HEK293 (cell line): ENCODE measurements at regions not wholly inside any gene's neighbourhood (a gene's known extent, or its start where the extent isn't known, plus 50 kb on each side); places are given as distances from the start of the nearest gene placed in this dataset.

Experiments used
- CTCF ChIP-seq: fragments of 450-650 bp; formaldehyde crosslinking; IDR thresholded peaks from 2 replicates; pipeline ENCODE4 v1.5.1; 2016; ENCODE audit warnings: missing biosample characterization, missing genetic modification characterization
- KLF16 ChIP-seq: fragments of 450-650 bp; formaldehyde crosslinking; IDR thresholded peaks from 2 replicates; pipeline ENCODE4 v1.5.1; 2017; ENCODE audit warnings: missing biosample characterization, missing genetic modification characterization
- OVOL3 ChIP-seq: fragments of 450-650 bp; formaldehyde crosslinking; IDR thresholded peaks from 2 replicates; pipeline ENCODE4 v1.5.1; 2016; ENCODE audit warnings: missing biosample characterization, missing genetic modification characterization
- REST ChIP-seq: fragments of 450-650 bp; formaldehyde crosslinking; IDR thresholded peaks from 2 replicates; pipeline ENCODE4 v1.5.1; 2016; ENCODE audit warnings: missing biosample characterization, missing genetic modification characterization
- ZFP69B ChIP-seq: fragments of 450-650 bp; formaldehyde crosslinking; IDR thresholded peaks from 2 replicates; pipeline ENCODE4 v1.5.1; 2016; ENCODE audit warnings: missing biosample characterization, missing genetic modification characterization
- ZNF18 ChIP-seq: fragments of 450-650 bp; formaldehyde crosslinking; IDR thresholded peaks from 2 replicates; pipeline ENCODE4 v1.5.1; 2016; ENCODE audit warnings: missing biosample characterization, missing genetic modification characterization
- ZNF221 ChIP-seq: fragments of 450-650 bp; formaldehyde crosslinking; IDR thresholded peaks from 2 replicates; pipeline ENCODE4 v1.5.1; 2017; ENCODE audit warnings: missing biosample characterization, missing genetic modification characterization, borderline replicate concordance
- ZNF280D ChIP-seq: fragments of 450-650 bp; formaldehyde crosslinking; IDR thresholded peaks from 2 replicates; pipeline ENCODE4 v1.5.1; 2016; ENCODE audit warnings: missing biosample characterization, missing genetic modification characterization
- ZNF626 ChIP-seq: fragments of 450-650 bp; sonication (Bioruptor Pico); formaldehyde crosslinking; IDR thresholded peaks from 2 replicates; pipeline ENCODE4 v1.5.1; 2018; ENCODE audit warnings: missing biosample characterization, missing genetic modification characterization, inconsistent platforms
- ZNF664 ChIP-seq: fragments of 450-650 bp; formaldehyde crosslinking; IDR thresholded peaks from 2 replicates; pipeline ENCODE4 v1.5.1; 2016; ENCODE audit warnings: missing biosample characterization, missing genetic modification characterization

GRCh38 chr10:131516285-131516684, 204.8 kb upstream of the TCERG1L start:
- TF ChIP-seq ZFP69B (tag by site-specific recombination) (no peak), CTCF (tag by site-specific recombination) (no peak), ZNF280D (tag by site-specific recombination) (no peak), ZNF18 (tag by site-specific recombination) (no peak), OVOL3 (tag by site-specific recombination) (no peak), ZNF664 (tag by site-specific recombination) (no peak), ZNF221 (no peak), KLF16 (tag by site-specific recombination) (no peak), REST (tag by site-specific recombination) (no peak), ZNF626 (tag by site-specific recombination) (no peak)
